ENCODE measurements at regions not wholly inside any gene's neighbourhood (a gene's known extent, or its start where the extent isn't known, plus 50 kb on each side); places are given as distances from the start of the nearest gene placed in this dataset.

- no peak overlapping the region for H3K4me3 ChIP-seq (ENCODE audit: extremely low read depth in 1 of 4, insufficient read depth in 2 of 4, low read depth in 3 of 4, low read length in 4 of 4)
- H2AFZ ChIP-seq (ENCODE audit: low read length): no peak overlapping the region
- no peaks in the 10 kb centered on the region for H3K36me3 ChIP-seq (ENCODE audit: control insufficient read depth in 2 of 4, insufficient read depth in 4 of 4, low read length in 3 of 4)
- H3K27ac ChIP-seq (ENCODE audit: low read depth, low read length): no peak overlapping the region
- TF ChIP-seq FOSL1 (IDR thresholded peaks at IDR 0.05; ENCODE audit: insufficient read depth, low read depth, low read length) (no peak), ATF3 (IDR thresholded peaks at IDR 0.05; ENCODE audit: insufficient read depth, low read depth, low read length) (no peak), MAFK (IDR thresholded peaks at IDR 0.05; ENCODE audit: low read depth, low read length) (no peak), E2F6 (IDR thresholded peaks at IDR 0.05) (no peak), RXRA (IDR thresholded peaks at IDR 0.05; ENCODE audit: insufficient read depth, low read depth, low read length) (no peak)
- no peak overlapping the region for H3K4ac ChIP-seq (replicated peaks; ENCODE audit: insufficient read length, low read depth, low read length)
- no peak overlapping the region for H2BK20ac ChIP-seq (ENCODE audit: low read length)
- no peaks in the 10 kb centered on the region for H3K79me2 ChIP-seq (ENCODE audit: control insufficient read depth in 1 of 2, insufficient read depth in 2 of 2, low read length in 2 of 2)
- CTCF ChIA-PET (ENCODE audit: partially characterized antibody): interaction anchor here (1.4 to 2.7 kb wide), 3 partner anchors 14 to 31 kb away, joined by 3 to 10 read pairs (median 4); no protein-coding TSS in a partner anchor
- no peak overlapping the region for H2BK5ac ChIP-seq (ENCODE audit: low read depth, low read length)
- no peak overlapping the region for H2BK12ac ChIP-seq (ENCODE audit: low read depth, low read length)
- no peaks in the 10 kb centered on the region for H3K9me3 ChIP-seq (ENCODE audit: insufficient read depth in 2 of 2, low read depth in 1 of 2, low read length in 1 of 2)
- no peak overlapping the region for H4K5ac ChIP-seq (ENCODE audit: insufficient read length, low read depth, low read length)
- H3K23me2 ChIP-seq (ENCODE audit: low read depth, low read length): no peaks in the 10 kb centered on the region
- H2BK15ac ChIP-seq (ENCODE audit: low read length): no peak overlapping the region
- H3K4me2 ChIP-seq (ENCODE audit: insufficient read depth in 1 of 2, low read depth in 2 of 2, low read length in 2 of 2): no peak overlapping the region
- no peaks in the 10 kb centered on the region for H3K27me3 ChIP-seq (replicated peaks in 1 of 4; ENCODE audit: control insufficient read depth in 3 of 4, extremely low read depth in 1 of 4, insufficient read depth in 3 of 4, low read length in 3 of 4)
- H3K18ac ChIP-seq (ENCODE audit: extremely low read depth, low read length): no peak overlapping the region
- no peak overlapping the region for H3K9ac ChIP-seq (replicated peaks in 1 of 4; ENCODE audit: extremely low read depth in 1 of 4, low read depth in 3 of 4, low read length in 3 of 4)
- FAIRE-seq (no peak), DNase-seq (ENCODE audit: low read depth in 1 of 2, low spot score in 2 of 2) (no peak)
- 83% methylated on average over 5 of the region's 5 CpGs; no CpG with 5 or more reads in 1 of the 2 experiments for WGBS, 2 experiments (ENCODE audit: extremely low coverage in 1 of 2, insufficient coverage in 1 of 2, insufficient read length in 1 of 2, insufficient replicate concordance in 2 of 2, low coverage in 1 of 2, low lambda C conversion rate in 2 of 2, missing lambda C conversion rate in 1 of 2)
- no peak overlapping the region for H2AK5ac ChIP-seq (ENCODE audit: low read depth, low read length)
- H3K14ac ChIP-seq (ENCODE audit: insufficient read length): no peak overlapping the region
- H3K4me1 ChIP-seq (replicated peaks in 1 of 4; ENCODE audit: control insufficient read depth in 3 of 4, insufficient read depth in 4 of 4, low read length in 3 of 4): no peaks in the 10 kb centered on the region
- no peak overlapping the region for H4K8ac ChIP-seq (ENCODE audit: extremely low read depth, insufficient read depth, low read length)
- POLR2A ChIA-PET (ENCODE audit: partially characterized antibody): no interaction called here
- no peak overlapping the region for H3K56ac ChIP-seq (replicated peaks; ENCODE audit: insufficient read length, low read depth, low read length)
- H3K79me1 ChIP-seq (ENCODE audit: low read depth, low read length): no peaks in the 10 kb centered on the region
- no peak overlapping the region for H2BK120ac ChIP-seq (replicated peaks; ENCODE audit: low read depth, low read length)
- H4K20me1 ChIP-seq (replicated peaks in 1 of 2; ENCODE audit: control insufficient read depth in 1 of 2, insufficient read depth in 2 of 2, low read length in 2 of 2): no peaks in the 10 kb centered on the region
- no peak overlapping the region for H3K23ac ChIP-seq (ENCODE audit: insufficient read length)
- no peak overlapping the region for H4K91ac ChIP-seq (replicated peaks; ENCODE audit: insufficient read length, low read length)
Measured at GRCh38 chr3:22792533-22792932, 410.6 kb upstream of the UBE2E2 start.

All from H1 (cell line).